ENCODE measurements at regions not wholly inside any gene's neighbourhood (a gene's known extent, or its start where the extent isn't known, plus 50 kb on each side); places are given as distances from the start of the nearest gene placed in this dataset.

DNA sequence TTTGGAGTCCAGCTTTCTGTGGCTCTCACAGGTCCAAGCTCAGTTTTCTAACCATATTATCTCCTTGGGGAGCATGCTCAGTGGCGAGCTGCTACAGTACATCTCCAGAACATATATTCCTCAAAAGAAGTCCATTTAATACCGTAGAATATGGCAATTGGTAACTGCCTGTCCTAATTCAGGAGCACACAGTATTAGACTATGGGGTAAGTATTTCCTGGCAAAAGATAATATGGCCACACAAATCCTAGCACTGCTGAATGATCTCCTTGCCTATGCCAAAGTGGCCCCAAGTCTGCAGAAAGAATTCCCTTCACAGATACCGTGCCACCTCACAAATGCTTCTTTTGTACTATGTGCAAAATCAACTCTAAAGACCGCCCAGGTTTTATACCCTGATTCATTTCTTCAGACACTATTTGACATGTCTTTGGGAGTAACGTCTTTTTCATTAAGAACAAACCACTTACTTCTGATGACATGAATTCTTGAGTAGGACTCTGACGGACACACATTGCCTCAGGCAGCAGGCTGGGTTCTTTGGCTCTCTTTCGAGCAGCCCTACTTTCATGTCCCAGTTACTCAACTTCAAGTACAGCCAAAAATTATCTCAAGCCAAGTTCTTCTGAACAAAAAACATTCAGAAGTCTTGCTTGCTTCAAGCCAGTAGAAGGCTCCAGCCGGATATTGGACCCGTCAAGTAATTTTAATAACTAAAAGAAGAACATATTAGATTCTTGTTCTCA is 368.3 kb upstream of the DCBLD2 start:
- no peak overlapping the region for H3K4me3 ChIP-seq (ENCODE audit: low read depth, low read length)
- no peak for DNase-seq (ENCODE audit: low read depth, low spot score)
- ChIA-PET POLR2A (no interaction called here), CTCF (interaction anchor here (0.6 kb wide), 1 partner anchor 229 kb away, joined by 3 read pairs; no protein-coding TSS in a partner anchor)
- TF ChIP-seq, protein P1, sequence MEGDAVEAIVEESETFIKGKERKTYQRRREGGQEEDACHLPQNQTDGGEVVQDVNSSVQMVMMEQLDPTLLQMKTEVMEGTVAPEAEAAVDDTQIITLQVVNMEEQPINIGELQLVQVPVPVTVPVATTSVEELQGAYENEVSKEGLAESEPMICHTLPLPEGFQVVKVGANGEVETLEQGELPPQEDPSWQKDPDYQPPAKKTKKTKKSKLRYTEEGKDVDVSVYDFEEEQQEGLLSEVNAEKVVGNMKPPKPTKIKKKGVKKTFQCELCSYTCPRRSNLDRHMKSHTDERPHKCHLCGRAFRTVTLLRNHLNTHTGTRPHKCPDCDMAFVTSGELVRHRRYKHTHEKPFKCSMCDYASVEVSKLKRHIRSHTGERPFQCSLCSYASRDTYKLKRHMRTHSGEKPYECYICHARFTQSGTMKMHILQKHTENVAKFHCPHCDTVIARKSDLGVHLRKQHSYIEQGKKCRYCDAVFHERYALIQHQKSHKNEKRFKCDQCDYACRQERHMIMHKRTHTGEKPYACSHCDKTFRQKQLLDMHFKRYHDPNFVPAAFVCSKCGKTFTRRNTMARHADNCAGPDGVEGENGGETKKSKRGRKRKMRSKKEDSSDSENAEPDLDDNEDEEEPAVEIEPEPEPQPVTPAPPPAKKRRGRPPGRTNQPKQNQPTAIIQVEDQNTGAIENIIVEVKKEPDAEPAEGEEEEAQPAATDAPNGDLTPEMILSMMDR (IDR thresholded peaks at IDR 0.05; ENCODE audit: insufficient read depth, low read length, missing control alignments): no peak

DNA sequence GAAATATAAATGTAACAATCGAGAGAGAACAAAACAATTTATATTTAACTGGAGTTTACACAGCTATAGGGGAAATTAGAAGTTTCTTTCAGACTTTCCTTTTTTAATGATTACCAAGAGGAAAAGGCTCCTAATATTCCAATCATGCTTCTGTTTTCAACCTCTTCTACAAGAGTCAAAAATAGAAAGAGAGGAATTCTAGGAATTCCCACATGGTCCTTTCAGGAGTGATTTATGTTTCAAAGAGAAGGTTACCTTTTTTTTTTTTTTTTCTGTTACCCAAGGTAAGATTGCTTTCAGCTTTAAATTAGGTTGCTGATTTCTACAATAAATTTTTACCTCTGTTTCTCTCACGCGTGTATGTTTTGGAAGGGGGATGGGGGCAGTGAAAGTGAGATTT is 355.3 kb upstream of the DCBLD2 start:
- no peak for DNase-seq (ENCODE audit: low read depth, low spot score)
- ChIA-PET POLR2A (interaction anchor here (0.7 kb wide), 1 partner anchor 384 kb away, joined by 3 read pairs; no protein-coding TSS in a partner anchor), CTCF (interaction anchor here (0.6 to 3.7 kb wide), 2 partner anchors 39 to 84 kb away, joined by 3 to 18 read pairs; no protein-coding TSS in a partner anchor)
- TF ChIP-seq, protein P1 (IDR thresholded peaks at IDR 0.05; ENCODE audit: insufficient read depth, low read length, missing control alignments): no peak
- H3K4me3 ChIP-seq (ENCODE audit: low read depth, low read length): no peak overlapping the region

DNA sequence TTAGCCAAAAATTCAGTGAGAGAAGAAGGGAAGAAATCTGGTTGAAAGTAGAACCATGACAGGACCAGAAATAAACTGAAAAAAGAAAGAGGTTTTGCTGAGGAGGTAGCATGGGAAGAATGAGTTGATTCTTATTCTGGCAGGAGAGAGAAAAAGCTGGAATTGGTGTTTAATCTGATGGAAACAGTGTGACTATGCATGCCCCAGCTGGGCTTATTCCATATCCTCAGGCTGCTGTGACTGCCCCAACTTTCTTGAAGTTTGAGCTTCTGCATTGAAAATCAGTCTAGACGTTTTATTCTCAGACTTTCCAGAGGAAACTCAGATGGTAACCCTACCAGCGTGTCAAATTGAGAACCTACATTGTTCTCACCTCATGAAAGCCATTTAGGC is 352.5 kb upstream of the DCBLD2 start:
- CTCF ChIA-PET: interaction anchor here (3.7 kb wide), 1 partner anchor 81 kb away, joined by 18 read pairs; no protein-coding TSS in a partner anchor
- TF ChIP-seq, protein P1 (IDR thresholded peaks at IDR 0.05; ENCODE audit: insufficient read depth, low read length, missing control alignments): no peak
- no peak for DNase-seq (ENCODE audit: low read depth, low spot score)
- POLR2A ChIA-PET: no interaction called here
- H3K4me3 ChIP-seq (ENCODE audit: low read depth, low read length): no peak overlapping the region

DNA sequence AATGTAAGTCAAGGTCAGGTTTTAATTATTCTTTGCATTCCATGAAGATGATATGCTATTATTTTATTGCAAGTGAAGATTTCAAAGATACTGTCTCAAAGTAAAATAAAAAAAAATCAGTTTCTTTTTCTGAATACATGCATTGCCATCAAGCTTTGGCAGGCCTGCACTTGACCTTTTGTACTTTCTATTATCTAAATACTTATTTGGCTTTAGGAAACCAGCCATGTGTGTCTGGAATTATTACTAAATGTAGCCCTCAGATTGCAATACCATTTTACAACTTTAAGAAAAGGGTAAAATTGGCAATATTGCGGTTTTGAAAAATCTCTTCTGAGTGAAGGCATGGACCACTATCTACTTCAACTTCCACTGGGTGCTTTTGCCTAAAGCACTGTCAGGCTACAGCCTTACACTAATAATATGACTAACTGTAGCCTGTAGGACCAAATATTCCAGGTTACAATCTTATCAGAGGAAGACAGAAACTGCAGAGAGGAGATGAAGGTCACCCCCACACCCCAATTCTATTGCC is 349.4 kb upstream of the DCBLD2 start:
- POLR2A ChIA-PET: no interaction called here
- CTCF ChIA-PET: no interaction called here
- TF ChIP-seq, protein P1 (IDR thresholded peaks at IDR 0.05; ENCODE audit: insufficient read depth, low read length, missing control alignments): no peak
- H3K4me3 ChIP-seq (ENCODE audit: low read depth, low read length): no peak overlapping the region
- no peak for DNase-seq (ENCODE audit: low read depth, low spot score)

DNA sequence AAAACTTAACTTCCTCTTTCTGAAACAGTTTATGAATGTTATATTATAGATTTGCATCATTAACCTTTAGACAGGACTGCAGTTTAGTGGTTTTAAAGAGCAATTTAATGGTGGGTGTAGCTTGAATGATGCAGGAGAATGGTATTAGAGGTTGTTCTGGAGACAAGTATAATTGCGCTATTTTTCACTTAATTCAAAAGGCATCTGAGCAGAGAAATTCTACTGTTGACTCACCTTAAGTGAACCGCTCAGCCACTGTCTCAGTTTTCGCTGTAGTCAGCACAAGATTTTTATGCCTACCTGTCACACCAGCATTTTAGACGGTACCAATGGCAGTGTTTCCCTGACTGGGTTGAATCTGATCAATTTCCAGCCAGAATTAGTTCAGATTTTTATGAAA is 348.8 kb upstream of the DCBLD2 start:
- ChIA-PET CTCF (interaction anchor here (1.2 to 1.3 kb wide), 2 partner anchors 9 to 77 kb away, joined by 3 to 6 read pairs; no protein-coding TSS in a partner anchor), POLR2A (no interaction called here)
- peak; percentile 45 for DNase-seq (ENCODE audit: low read depth, low spot score)
- no peak overlapping the region for H3K4me3 ChIP-seq (ENCODE audit: low read depth, low read length)
- TF ChIP-seq, protein P1 (IDR thresholded peaks at IDR 0.05; ENCODE audit: insufficient read depth, low read length, missing control alignments): no peak

DNA sequence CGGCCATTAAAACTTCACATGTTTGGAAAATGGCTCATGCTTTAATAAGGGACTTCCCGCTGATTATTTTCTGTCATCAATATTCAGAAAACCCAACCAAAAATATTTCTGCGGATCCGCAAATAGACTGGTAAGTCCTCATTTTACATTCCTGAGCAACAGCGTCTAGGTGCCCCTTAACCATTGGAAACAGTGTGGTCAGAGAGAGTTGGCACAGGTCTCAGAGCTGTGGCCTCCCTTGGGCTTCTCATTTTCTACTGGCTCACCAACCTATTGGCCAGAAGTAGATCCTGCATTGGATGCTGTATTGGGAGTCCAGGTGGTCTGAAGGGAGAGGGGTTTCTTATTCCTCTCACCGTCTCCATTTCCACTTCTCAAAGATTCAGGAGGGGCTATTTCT is 348.1 kb upstream of the DCBLD2 start:
- CTCF ChIA-PET: interaction anchor here (1.2 to 1.3 kb wide), 3 partner anchors 9 to 162 kb away, joined by 3 to 6 read pairs (median 3); no protein-coding TSS in a partner anchor
- no peak overlapping the region for H3K4me3 ChIP-seq (ENCODE audit: low read depth, low read length)
- TF ChIP-seq, protein P1 (IDR thresholded peaks at IDR 0.05; ENCODE audit: insufficient read depth, low read length, missing control alignments): no peak
- no peak for DNase-seq (ENCODE audit: low read depth, low spot score)
- POLR2A ChIA-PET: no interaction called here

Data from AG04449 (cell line).